ENCODE measurements at regions not wholly inside any gene's neighbourhood (a gene's known extent, or its start where the extent isn't known, plus 50 kb on each side); places are given as distances from the start of the nearest gene placed in this dataset.
"Not testable (repeated sequence)": the region's sequence is repeated elsewhere in the genome, so short reads cannot be mapped to it uniquely, and the experiment has no call there.

DNA sequence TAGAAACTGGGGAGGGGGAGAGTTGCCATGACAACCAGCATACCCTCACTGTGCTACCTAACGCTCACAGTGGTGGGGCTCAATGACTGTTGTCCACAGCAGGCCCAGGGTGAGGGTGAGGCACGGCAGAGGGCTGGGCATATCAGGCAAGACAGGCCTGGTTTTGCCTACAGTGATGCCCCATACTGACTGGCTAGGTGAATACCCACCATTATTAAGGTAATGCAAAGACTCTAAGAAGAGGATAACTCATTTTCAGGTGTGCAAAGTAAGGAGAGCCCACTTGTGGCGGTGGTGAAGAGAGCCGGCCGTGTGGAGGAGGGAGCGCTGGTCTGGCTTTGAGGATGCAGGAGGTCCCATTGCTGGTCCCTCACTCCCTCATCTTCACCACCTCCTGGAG lies 422.3 kb downstream of the FUT8 start:
- no peak for DNase-seq

DNA sequence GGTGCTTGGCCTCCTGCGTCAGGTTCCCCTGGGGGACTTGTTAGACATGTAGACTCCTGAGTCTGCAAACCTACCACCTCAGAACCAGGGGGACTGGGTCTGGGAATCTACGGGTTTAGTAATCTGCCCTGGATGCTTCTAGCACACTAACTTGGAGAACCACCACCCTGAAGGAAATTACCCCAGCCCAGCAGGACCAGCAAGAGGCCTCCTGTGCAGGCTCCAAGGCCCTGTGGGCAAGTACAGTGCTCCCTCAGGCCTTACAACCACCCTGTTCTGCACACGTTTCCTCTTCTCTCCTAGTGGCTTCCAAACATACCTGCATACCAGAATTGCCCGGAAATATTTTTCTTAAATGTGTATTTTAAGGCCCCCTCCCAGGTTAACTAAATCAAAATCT lies 423.0 kb downstream of the FUT8 start:
- DNase-seq, result no peak

DNA sequence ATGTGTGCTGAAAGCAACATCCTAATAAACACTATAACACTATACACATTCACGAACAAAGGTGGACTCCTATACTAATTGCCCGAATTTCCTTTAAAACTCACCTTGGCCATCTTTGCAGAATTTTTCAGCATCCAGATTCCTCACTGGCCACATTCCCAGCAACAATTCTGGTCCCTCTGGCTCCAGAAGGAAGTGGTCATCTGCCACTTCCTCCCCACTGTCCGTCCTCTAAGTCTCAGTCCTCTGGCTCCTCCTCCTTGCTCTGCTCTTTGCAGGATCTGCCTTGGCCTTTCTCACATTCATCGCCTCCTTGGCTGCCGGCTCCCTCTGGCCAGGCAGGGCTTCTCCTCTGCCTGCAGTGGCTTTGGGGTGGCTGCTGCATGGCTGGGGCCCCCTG lies 426.0 kb downstream of the FUT8 start:
- no peak for DNase-seq

DNA sequence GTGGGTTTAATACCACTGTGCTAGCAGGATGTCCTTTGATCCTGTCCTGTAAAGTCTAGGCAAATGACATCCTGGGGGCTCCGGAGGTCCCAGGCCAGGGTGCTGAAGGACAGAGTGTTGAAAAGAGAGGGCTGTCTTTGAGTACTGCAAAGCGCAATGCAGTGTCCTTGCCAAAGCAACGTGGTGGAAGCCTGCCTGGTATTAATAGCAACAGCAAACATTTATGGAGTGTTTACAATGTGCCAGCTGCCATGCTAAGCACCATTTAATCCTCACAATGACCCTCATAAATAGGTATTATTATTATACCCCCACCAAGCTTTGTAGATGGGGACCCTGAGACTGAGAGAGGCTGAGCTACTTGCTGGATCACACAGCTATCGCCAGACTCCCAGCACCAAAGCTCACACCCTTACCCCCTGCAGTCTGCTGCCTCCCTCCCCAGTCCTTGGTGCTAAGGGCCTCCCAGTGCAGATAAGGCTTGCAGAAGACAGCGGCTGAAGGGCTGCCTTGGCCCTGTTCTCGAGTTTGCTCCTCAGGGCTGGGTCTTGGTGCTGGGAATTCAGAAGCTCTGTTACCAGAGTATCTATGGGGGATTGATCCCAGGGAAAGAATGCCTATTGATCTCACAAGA lies 427.7 kb downstream of the FUT8 start:
- no peak for DNase-seq

DNA sequence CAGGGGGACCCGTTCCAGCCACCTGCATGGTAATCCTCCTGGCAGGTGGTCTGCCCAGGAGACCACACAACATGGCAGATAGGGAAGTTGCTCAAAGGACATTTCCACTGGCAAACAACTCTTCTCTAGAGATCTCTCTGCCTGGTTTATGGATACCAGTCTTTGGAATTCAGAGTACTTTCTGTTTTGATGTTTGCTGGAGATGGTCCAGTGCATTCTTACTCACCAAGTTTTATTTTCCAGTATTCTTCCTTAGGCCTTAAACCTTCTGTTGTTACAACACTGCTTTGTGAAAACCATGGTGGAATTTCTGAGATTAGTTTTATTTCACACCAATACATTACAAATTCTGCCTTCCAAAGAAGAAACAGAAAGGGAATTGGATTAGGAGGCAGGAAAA lies 428.3 kb downstream of the FUT8 start:
- DNase-seq, result no peak

DNA sequence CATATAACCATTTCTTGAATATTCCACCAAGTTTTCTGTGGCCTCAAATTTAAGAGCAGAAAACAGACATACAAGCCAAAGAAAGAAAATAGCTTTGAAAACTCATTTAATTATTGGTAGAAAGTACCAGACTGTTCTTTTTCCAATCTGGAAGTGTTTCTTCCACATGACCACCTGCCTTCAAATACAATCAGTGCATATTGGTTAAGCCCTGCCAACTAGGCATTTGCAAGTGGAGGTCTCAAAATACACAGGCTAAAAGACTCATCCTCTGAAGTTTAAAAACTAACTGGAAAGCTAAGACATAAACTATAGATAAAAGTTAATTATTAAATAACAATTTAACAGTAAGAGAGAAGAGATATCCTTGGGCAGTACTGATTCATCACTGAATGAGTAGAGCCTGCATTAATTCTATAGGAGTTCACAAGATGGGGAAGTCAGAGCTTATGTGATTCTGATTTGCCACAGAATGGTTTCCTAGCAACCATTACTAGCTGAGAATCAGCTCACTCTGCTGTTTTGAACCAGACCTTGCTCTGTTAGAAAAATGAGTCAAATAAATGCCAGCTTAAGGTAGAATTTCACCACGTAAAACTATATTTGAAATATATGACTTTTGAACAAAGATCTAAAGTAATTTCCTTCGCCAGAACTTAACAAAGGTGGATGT lies 433.8 kb downstream of the FUT8 start:
- peak; percentile 15 for DNase-seq

DNA sequence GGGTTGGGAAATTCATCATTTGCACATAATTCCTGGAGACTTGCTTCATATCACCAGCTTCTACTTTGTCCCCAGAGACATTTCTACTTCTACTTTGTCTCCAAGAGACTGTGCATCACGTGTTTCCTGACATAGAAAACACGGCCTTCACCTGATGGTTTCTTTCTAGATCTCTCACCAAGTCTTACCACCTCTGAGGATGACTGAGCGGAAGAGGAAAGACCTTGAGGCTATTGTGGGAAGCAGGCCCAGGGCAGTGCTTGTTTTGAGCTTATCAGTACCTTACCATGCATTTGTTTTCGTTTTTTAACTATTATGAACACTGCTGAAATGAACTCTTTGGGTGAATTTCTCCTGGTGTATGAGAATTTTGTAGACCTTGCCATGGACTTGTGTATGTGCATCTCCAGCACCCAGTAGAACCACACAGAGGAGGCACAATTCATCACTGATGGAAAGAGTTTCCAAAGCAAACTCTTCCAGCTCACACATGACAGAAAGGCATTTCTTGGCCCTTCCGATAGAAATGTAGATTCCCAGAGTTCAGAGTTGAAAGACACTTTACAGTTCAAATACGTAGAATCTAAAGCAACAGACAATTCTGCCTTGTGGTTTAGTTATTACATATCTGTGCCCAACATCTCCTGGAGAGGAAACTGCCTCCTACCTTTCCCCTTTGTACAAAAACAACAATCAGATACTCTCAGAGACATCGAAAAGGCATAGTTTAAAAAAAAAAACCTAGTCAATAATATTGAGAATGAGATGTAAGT lies 434.7 kb downstream of the FUT8 start:
- DNase-seq, result peak; percentile 75

DNA sequence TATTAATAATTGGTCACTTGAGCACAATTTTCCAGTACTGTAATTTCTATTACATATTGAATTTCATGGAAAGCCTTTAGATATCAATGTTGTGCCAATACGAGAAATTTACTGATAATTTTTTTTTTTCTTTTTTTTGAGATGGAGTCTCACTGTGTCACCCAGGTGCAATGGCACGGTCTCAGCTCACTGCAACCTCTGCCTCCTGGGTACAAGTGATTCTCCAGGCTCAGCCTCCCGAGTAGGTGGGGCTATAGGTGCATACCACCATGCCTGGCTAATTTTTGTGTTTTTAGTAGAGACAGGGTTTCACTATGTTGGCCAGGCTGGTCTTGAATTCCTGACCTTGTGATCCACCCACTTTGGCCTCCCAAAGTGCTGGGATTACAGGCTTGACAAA lies 435.4 kb downstream of the FUT8 start:
- DNase-seq, result not testable (repeated sequence)

DNA sequence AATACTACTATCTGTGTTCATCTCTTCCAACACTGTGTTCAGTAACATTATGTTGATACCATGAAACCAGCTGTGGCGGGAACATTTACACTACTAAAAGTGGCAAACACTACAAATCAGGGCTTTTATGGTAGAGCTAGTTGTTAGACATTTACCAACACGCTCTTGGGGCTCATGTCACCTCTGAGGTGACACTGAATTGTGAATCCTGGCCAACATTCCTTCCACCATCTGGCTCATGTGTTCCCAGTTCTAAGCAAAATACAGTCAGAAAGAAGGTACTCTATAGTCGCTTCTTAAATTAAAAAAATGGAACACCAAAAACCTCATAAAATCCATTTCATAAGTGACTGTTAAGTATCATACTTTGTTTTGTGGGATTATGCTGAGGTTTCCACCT lies 436.6 kb downstream of the FUT8 start:
- no peak for DNase-seq

DNA sequence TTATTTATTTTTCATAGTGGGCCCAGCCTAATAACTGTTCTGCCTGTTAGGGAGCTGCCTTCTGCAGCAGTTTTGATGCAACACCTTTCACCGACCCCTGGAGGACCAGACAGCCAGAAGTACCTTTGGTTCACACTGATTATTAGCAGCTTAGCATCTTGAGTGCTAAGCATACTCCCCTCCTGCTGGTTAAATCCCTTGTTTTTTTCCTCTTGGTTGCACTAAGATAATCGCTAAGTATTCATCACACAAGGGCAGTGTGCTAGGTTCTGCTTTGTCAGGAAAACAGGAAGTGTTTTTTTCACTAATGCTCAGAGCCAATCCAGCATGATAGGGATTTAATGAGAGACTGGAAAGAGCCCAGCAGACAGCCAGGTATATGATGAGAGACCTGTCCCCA lies 437.0 kb downstream of the FUT8 start:
- no peak for DNase-seq

DNA sequence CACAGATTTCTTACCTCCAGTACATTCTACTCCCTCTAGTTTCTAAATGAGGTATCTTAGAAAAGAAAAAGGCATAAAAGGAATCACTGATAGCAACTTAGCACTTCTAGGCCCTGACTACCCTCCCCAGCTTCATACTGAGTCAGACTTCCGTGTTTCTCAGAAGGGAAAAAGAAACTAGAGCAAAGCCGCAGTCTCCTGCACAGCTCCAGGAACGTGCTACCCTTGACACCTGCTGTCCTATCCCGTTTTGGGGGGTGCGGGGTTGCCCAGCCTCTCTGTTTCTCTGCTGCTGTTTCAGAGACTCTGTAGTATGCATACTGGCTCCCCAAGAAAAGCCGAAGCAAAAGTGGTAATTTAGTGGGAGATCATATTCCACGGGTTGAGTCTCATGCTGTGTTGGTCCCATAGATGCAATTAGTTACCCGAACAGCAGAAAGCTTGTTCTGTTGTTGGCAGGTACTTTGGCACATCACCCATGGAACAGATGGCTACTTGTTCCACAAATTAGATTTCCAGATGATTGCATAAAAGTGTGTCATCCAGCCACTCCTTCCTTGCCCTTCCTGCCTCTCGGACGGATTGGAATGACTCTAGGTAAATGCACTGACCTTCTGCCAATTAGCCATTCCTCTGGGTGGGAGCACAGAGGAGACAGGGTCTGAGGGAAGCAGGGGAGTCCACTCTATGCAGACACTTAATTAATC lies 438.1 kb downstream of the FUT8 start:
- no peak for DNase-seq

DNA sequence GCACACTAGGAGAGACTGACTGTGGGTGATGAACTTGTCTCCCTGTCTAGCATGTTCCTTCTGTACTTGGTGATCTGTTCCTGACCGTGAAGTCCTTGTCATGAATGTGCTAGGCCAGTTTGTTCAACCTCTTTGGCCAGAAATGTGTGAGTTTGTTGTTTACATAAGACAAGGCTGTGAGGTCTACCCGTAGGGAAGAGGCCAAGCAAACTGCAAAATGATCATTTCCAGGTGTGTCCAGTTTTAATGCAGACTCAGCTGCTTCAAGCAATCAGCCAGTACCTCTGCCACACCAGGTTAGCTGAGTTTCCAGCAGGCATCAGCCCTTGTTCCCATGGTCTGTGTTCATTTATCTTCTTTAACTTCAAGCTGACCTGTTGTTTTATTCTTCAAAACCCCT lies 440.2 kb downstream of the FUT8 start:
- DNase-seq, result no peak

DNA sequence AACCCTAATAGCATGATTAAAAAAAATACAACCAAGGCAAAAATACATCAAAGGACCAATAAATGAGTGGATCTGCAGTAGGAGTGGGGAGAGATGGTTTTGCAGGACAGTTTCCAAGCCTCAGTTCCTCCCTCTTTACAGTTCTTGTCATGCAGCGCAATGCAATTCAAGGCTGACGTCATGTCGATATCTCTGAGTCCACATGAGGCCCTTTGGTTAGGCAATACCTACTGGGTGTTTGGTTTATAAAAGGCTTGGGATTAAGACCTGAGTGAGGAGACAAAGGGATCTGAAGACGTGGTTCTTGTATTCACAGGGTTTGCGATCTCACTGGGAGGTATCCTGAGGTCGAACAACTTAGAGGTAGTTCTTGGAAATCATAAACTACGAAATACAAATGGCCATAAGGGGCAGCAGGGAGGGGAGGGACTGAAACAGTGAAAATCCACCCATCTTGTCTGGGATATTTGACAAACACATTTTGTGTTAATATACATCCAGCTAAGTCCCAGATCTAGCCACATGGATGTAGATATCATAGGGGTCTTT lies 441.0 kb downstream of the FUT8 start:
- no peak for DNase-seq

DNA sequence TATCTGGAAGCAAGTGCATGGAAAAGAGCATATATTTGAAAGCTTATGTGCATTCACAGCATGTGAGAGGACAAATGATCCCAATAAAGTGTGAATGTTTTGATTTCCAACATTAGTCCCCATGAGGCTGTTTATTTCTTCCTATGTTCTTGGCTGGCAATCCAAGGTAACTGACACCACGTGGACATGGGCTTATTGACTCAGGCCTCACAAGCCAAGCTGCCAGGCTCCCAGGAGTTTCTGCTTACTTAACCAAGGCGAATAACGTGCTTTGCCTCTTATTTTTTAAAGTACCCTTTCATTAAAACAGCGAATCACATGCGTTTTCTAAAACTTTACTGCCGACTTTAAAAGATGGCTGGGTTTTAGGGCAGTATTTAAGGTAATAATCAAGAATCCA lies 441.7 kb downstream of the FUT8 start:
- no peak for DNase-seq

DNA sequence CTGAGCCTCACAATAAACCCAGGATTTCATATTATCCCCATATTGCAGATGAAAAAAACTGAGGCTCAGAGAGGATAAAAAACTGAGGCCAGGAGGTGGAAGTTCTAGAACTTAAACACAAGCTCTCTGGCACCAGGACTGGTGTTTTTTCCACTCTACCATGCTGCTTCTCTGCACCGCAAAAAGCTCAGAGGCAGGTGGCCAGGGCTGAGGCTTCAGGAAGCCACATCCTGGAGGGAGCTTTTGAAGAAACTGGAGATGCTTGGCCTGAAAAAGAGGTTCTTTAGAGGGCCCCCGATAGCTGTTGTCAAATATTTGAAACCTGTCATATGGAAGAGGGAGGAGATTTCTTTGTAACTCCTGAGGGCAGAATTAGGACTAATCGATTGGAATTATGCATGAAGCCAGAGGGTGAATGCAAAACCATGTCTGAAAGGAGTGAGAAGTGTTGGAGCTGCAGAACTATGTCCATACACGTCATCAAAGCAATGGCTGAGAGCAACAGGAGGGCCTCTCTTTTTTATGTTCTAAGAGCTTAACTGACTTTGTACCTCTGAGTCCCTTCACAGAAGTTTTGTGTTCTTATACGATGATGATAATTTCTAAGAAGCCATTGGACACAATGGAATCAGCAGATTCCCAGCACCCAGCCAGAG lies 448.6 kb downstream of the FUT8 start:
- DNase-seq, result no peak

DNA sequence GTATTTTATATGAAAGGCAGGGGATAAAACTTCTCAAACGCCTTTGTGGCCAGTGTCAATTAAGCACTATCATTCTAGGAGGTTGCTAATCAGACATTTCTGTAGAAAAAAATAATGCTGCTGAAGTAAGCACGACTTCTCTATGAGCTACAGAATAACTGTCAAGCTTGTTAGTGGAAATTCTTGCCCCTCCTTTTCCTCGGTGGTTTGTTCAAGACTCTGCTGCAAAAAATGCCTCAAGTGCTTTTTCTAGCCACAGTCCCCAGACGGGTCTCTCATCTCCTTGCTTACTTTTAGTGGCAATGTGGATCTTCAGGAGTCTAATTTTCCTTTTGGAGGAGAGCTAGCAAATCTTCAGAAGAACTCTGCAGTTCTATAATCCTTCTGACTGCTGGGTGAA lies 452.0 kb downstream of the FUT8 start:
- DNase-seq, result no peak

DNA sequence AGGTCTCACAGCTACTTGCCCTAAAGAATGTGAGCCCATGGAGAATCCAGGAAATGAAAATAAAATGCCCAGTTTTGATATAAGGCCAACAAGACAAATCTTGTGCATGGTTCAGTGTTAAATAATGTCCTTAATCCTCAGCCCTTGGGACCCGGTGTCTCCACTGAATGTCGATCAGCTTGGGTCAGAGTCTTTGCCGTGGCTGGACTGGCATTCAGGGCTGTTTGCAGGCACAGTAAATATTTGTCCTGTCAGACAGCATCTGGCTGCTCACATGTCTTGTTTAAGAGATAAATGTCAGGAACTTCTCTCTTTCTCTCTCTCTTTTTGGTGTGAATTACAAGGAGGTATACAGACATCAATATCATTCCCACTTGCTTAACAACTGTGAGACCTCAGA lies 452.5 kb downstream of the FUT8 start:
- DNase-seq, result no peak

DNA sequence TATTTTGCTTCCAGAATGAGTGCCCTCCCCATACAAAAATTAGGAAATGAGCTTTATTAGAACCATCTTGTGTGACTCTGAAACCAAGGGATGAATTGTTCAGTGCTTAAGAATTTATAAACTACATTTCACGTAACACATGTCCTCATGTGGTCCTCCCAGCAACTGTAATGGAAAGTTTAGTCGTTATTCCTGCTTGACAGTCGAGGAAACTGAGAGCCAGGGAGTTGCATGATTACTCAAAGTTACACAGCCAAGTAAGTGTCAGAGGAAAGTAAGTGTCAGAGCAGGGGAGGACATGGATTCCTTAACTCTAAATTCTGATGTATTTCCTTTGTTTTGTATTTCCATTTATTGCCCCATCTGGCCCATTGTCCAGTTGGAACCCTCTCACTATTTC lies 453.9 kb downstream of the FUT8 start:
- DNase-seq, result no peak

DNA sequence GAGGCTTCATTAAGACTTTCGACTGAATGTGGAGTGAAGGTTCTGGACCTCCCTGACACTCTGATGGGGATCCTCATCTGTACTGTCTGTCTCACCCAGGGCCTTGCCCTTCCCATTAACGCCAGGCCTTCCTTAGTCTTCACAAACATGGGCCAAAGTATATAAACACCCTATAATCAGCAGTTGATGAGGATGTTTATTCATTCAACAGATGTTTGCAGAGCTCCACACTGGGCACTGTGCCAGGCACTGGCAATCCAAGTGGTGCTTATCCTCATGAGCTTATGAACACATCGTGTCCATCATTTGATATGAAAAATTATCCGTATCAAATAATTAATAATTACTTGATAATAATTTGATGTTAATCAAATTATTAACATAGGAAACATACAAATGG lies 454.4 kb downstream of the FUT8 start:
- DNase-seq, result no peak

DNA sequence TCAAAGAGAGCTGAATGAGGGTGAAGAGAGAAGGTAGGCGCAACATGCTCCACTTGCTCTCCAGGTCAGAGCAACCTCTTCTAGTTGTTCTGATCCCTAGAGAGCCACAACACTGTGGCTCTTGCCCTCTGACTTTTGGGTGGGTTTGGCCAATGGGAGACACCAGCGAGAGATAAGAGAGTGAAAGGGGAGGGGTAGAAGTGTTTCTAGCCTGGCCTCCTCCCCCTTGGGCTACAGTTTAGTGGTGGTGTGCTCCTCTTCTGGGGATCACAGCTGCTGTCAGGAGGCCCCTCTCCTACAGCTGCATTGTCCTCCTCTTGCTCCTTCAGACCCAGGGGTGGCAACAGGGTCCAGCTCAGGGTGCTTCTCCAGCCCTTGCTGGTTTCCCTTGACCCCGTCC lies 454.8 kb downstream of the FUT8 start:
- DNase-seq, result no peak

DNA sequence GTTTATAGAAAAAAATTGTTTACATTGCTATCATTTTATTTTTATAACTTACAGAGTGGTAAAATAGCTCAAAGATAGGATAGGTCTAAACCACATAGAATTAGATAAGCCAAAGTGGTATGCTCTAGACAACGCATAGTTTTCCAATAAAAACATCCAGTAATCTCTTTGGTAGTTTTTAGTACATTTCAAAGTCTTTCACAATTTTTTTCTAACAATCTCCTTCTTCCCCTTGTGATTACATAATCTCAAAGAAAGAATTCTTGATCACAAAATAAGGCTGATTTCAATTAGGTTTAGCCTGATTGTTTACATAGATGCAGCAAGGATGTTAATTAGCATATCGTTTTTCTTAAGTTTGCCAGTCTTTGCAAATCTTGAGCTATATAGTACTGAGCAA lies 460.0 kb downstream of the FUT8 start:
- no peak for DNase-seq

DNA sequence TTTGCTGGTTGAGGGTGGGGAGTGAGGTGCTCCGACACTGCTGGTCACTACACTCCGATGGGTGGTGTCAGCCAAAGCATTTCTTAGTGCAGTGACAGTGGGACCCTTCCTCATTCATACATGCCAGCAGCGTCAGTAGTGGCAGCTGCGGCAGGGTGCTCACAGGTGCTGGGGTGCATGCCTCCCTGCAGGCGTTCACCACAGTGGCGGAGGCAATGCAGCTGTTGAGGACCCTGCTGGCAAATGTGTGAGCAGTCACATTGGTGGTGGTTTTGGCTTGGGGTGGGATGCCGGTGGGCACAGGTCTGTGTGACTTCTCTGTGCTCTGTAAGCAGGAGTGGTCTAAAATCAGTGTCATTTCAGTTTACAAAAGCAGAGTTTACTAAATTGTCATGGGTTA lies 464.6 kb downstream of the FUT8 start:
- DNase-seq, result no peak

DNA sequence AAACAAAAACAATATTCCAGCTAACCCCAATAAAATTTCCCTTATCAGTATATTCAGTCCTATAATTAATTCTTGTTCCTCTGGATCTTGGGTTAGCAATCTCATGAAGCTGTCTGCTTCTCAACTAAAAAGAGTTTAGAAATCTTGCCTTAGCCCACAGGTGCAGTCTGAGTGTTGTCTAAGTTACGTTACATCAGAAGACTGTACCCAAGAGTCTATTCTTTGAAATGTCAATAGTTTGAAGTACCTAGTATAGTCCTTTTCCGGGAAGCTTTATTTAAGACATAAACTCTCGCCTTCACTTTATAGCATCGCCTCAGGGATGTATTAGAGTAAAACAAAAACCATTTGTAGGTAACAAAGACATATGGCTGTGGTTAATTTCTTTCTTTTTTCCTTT lies 465.1 kb downstream of the FUT8 start:
- DNase-seq, result no peak
